AG04449 (cell line): ENCODE measurements at regions not wholly inside any gene's neighbourhood (a gene's known extent, or its start where the extent isn't known, plus 50 kb on each side); places are given as distances from the start of the nearest gene placed in this dataset.

Experiments
- CTCF ChIA-PET: fragments of 350-600 bp; formaldehyde crosslinking; extraction: SDS; loops from one replicate; lab custom pipeline; 2021; ENCODE audit warnings: antibody characterized with exemption; lab: Yijun Ruan, JAX
- POLR2A ChIA-PET: fragments of 400-600, 350-600 bp; formaldehyde crosslinking; extraction: SDS; loops from one replicate; lab custom pipeline; 2020; ENCODE audit warnings: antibody characterized with exemption, inconsistent platforms; lab: Yijun Ruan, JAX
- DNase-seq: peaks from one replicate; pipeline ENCODE4 v3.0.0-alpha.2; 2010; ENCODE audit warnings: low read depth, low spot score
- H3K4me3 ChIP-seq: 2 replicates; pipeline ENCODE4 v1.5.1; 2011; ENCODE audit warnings: low read depth, mild to moderate bottlenecking, control low read depth, low read length
- TF ChIP-seq, protein P1 (sequence below): IDR thresholded peaks from one replicate; pipeline ENCODE4 v1.5.1; 2011; ENCODE audit warnings: mild to moderate bottlenecking, moderate library complexity, low read length, control low read depth, inconsistent platforms; ENCODE audit not compliant: insufficient read depth; ENCODE audit errors: missing control alignments

DNA sequence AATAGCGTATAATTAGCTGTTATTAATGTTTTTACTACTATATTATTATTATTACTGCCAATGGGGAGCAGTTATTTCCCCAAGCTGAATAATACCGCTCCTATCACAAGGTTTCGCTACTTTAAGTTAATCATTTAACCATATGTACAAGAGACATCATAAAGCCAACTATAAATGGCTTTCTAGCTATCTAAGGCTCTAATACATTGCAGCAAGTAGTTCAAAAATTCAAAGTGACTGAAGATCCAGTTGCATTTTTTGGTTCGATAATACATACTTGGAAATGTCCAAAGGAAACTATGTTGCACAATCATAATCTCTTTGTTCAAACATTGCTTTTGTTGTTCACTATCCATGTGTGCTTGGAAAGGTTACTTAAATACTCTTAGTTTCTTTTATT, 952.0 kb upstream of the MBL2 start:
- CTCF ChIA-PET, result no interaction called here
- POLR2A ChIA-PET, result no interaction called here
- TF ChIP-seq, protein P1, sequence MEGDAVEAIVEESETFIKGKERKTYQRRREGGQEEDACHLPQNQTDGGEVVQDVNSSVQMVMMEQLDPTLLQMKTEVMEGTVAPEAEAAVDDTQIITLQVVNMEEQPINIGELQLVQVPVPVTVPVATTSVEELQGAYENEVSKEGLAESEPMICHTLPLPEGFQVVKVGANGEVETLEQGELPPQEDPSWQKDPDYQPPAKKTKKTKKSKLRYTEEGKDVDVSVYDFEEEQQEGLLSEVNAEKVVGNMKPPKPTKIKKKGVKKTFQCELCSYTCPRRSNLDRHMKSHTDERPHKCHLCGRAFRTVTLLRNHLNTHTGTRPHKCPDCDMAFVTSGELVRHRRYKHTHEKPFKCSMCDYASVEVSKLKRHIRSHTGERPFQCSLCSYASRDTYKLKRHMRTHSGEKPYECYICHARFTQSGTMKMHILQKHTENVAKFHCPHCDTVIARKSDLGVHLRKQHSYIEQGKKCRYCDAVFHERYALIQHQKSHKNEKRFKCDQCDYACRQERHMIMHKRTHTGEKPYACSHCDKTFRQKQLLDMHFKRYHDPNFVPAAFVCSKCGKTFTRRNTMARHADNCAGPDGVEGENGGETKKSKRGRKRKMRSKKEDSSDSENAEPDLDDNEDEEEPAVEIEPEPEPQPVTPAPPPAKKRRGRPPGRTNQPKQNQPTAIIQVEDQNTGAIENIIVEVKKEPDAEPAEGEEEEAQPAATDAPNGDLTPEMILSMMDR, result no peak
- DNase-seq, result no peak
- H3K4me3 ChIP-seq, result no peak overlapping the region

DNA sequence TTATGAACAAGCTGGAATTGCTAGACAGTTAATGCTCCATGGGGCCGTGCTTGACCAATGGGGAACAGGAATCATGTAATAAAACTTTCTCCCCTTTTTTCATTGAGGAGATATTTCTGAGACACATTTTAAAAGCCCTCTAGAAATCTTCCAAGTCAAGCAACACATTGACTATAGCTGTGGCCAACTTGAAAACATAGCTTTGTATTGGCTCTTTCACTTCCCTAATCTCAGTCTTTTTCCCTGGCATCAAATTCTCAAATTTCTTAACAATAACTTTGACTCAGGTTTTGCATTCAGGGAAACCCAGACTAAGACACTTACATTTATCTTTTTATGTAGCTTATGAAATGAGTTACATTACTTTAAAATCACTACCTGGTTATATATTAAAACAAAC, 947.1 kb upstream of the MBL2 start:
- ChIA-PET POLR2A (no interaction called here), CTCF (no interaction called here)
- DNase-seq, result no peak
- TF ChIP-seq, protein P1, result no peak
- H3K4me3 ChIP-seq, result no peak overlapping the region

DNA sequence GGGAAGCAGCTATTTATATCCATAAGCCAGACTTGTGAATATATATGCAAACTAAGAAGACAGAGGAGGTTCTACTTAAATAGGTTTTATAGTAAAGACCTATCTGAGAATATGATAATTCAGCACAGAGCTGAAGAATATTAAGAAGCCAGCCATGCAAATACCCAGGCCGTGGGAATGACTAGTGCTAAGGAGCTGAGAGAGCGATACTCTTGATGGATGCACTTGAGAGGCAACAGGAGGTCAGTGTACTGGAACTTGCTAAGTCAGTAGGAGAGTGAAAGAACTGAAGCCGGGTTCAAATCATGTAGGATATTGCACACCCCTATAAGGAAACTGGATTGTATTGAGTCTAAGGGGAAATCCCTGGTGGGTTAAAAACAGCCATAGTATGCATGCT, 943.6 kb upstream of the MBL2 start:
- ChIA-PET POLR2A (no interaction called here), CTCF (no interaction called here)
- DNase-seq, result no peak
- TF ChIP-seq, protein P1, result no peak
- no peak overlapping the region for H3K4me3 ChIP-seq

DNA sequence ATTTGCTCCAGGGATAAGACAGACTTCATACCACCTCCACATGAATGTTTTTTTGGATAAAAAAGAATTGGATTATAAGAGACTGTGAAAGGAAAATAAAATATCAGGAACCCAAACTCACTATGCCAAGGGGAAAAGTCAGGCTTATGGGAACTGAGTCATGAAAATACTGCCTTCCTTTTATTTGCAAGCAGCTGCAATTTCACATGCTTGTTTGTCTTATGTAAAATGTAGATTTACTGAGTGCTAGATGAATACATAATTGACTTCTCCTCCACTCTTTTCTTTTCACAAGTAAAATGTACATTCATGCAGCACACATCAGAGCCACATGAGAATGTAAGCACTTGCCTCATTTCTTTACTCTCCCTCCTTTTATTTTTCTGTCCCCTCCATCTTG, 940.8 kb upstream of the MBL2 start:
- no peak for DNase-seq
- no peak overlapping the region for H3K4me3 ChIP-seq
- POLR2A ChIA-PET, result no interaction called here
- CTCF ChIA-PET, result no interaction called here
- TF ChIP-seq, protein P1, result no peak

DNA sequence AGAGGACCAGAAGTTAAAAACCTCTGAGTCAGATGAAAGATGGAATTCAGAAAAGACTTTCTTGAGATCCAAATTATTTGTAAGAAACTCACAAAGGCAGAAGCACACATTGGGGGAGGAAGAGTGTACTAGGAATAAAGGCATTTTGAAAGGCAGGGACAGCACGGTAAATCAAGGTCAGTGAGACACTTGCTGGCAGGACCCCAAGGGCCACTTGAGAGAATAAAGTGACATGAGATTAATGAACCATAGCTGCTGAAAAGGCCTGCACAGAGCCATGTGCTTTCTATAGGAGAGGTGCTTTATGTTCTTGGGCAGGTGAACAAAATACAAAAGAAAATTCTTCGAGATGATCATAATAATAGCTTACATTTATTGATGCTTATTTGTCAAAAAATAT, 929.9 kb upstream of the MBL2 start:
- ChIA-PET CTCF (no interaction called here), POLR2A (no interaction called here)

DNA sequence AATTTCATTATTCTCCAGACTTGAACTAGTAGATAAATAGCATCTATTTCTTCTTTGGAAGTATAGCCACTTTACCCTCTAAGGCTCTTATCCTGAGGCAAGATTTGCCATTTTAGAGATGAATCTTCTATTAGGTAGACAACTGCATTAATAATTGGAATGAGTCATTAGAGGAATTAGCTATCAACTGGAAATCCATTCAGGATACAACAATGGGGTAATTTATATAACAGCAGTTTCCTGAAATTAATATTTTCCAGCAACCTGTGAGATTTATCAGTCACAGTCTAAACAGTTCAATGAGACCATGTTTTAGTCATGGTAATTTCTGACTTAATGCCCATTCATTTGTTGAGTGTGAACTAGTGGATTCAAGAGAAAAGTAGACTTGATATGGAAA, 928.6 kb upstream of the MBL2 start:
- TF ChIP-seq, protein P1, result no peak
- DNase-seq, result no peak
- POLR2A ChIA-PET, result no interaction called here
- H3K4me3 ChIP-seq, result no peak overlapping the region
- CTCF ChIA-PET, result no interaction called here

More for the DNA sequence above, 929.9 kb upstream of the MBL2 start:
- H3K4me3 ChIP-seq, result no peak overlapping the region
- TF ChIP-seq, protein P1, result no peak
- no peak for DNase-seq

DNA sequence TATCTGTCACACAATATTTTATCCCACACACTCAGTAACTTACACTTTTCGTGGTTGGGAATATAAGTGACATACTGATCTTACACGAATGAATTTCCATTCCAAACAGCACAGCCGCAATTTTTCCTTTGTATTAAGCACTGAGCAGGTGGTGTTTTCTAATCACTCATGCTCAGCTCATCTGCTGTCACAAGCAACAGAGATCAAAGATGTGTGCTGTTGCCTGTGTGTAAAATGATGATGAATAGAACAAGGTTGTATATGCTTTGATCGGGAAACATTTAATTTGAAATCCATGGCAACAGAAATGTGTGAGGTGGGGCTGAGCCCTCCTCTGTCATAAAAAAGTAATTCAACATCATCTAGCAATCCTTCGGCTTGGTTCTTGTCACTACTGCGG, 927.7 kb upstream of the MBL2 start:
- TF ChIP-seq, protein P1, result no peak
- CTCF ChIA-PET, result no interaction called here
- DNase-seq, result no peak
- POLR2A ChIA-PET, result no interaction called here
- H3K4me3 ChIP-seq, result no peak overlapping the region
